ENCODE measurements at regions not wholly inside any gene's neighbourhood (a gene's known extent, or its start where the extent isn't known, plus 50 kb on each side); places are given as distances from the start of the nearest gene placed in this dataset.

- H3K9me3 Mint-ChIP-seq: no peaks in the 10 kb centered on the region
- no peaks in the 10 kb centered on the region for H3K27me3 Mint-ChIP-seq (ENCODE audit: low read depth)
- H3K4me1 ChIP-seq (ENCODE audit: insufficient read depth, low read length): peaks cover 2% of the 10 kb centered on the region; the same call in 1 of the 2 replicates
- no peak overlapping the region for H2BK15ac ChIP-seq (ENCODE audit: low read depth, low read length)
- no peaks in the 10 kb centered on the region for H4K20me1 ChIP-seq (ENCODE audit: control insufficient read depth, insufficient read depth, insufficient read length)
- H3K36me3 Mint-ChIP-seq (ENCODE audit: insufficient read depth in 1 of 3, low read depth in 3 of 3): no peaks in the 10 kb centered on the region
- no peak overlapping the region for H3K23ac ChIP-seq (ENCODE audit: insufficient read length, low read depth, low read length)
- no peak overlapping the region for H3K4ac ChIP-seq (ENCODE audit: low read depth, low read length)
- H3K9ac ChIP-seq (ENCODE audit: extremely low read depth, insufficient read length, low read length): no peak overlapping the region
- H3K23me2 ChIP-seq (ENCODE audit: insufficient read length, low read depth, low read length, poor library complexity, severe bottlenecking): no peaks in the 10 kb centered on the region
- no peak overlapping the region for H2AFZ ChIP-seq (ENCODE audit: low read length)
- DNase-seq: no peak
- H3K27ac Mint-ChIP-seq: no peak overlapping the region
- no peak overlapping the region for H3T11ph ChIP-seq (ENCODE audit: low read length)
- H3K79me2 ChIP-seq (ENCODE audit: insufficient read depth, low read length): no peaks in the 10 kb centered on the region
- H2BK12ac ChIP-seq (ENCODE audit: insufficient read length, low read depth, low read length): no peak overlapping the region
- H3K56ac ChIP-seq (ENCODE audit: insufficient read length, low read depth, low read length): no peak overlapping the region
- no peak overlapping the region for H3K4me3 Mint-ChIP-seq
- H4K91ac ChIP-seq (ENCODE audit: insufficient read length, low read depth, low read length): no peak overlapping the region
- 0 out of 2 replicates have a peak, but pooled peaks cover 2% of the 10 kb centered on the region for H3K27me3 ChIP-seq (ENCODE audit: insufficient read depth, low read length)
- no peak overlapping the region for H4K8ac ChIP-seq (replicated peaks; ENCODE audit: insufficient read length, low read depth, low read length)
- no peak overlapping the region for H2AK5ac ChIP-seq (ENCODE audit: insufficient read length, low read length)
- H3K9me3 ChIP-seq (ENCODE audit: control insufficient read depth, low read depth, low read length): no peaks in the 10 kb centered on the region
- H2BK20ac ChIP-seq (ENCODE audit: low read depth, low read length, poor library complexity, severe bottlenecking): no peak overlapping the region
- H3K27ac ChIP-seq (ENCODE audit: insufficient read length, low read depth, low read length): no peak overlapping the region
- H3K18ac ChIP-seq (ENCODE audit: insufficient read length, low read depth, low read length): no peak overlapping the region
- H4K5ac ChIP-seq (ENCODE audit: insufficient read length, low read depth, low read length): no peak overlapping the region
- H3K4me2 ChIP-seq (ENCODE audit: insufficient read depth, insufficient read length, low read length): no peak overlapping the region
- peaks cover 6 to 13% of the 10 kb centered on the region in 2 experiments; a peak in 2 of 4 replicates for H3K4me1 Mint-ChIP-seq
- H3K79me1 ChIP-seq (ENCODE audit: insufficient read depth, low read depth, low read length, poor library complexity, severe bottlenecking): no peaks in the 10 kb centered on the region
- H3K14ac ChIP-seq (ENCODE audit: insufficient read depth, low read length): no peak overlapping the region
- no peak for TF ChIP-seq CTCF (conservative IDR thresholded peaks at IDR 0.05)
- no peak overlapping the region for H2BK5ac ChIP-seq (ENCODE audit: insufficient read length, low read length)
- no peak overlapping the region for H2BK120ac ChIP-seq (ENCODE audit: low read depth, low read length, poor library complexity, severe bottlenecking)
- no CpG with 5 or more reads among the region's 9 CpGs for WGBS (ENCODE audit: extremely low coverage, insufficient read length, low lambda C conversion rate)
Measured at GRCh38 chr2:19654310-19655090, 247.3 kb downstream of the TTC32 start.

Measured in H9 (cell line).